ENCODE measurements at regions not wholly inside any gene's neighbourhood (a gene's known extent, or its start where the extent isn't known, plus 50 kb on each side); places are given as distances from the start of the nearest gene placed in this dataset.

DNA sequence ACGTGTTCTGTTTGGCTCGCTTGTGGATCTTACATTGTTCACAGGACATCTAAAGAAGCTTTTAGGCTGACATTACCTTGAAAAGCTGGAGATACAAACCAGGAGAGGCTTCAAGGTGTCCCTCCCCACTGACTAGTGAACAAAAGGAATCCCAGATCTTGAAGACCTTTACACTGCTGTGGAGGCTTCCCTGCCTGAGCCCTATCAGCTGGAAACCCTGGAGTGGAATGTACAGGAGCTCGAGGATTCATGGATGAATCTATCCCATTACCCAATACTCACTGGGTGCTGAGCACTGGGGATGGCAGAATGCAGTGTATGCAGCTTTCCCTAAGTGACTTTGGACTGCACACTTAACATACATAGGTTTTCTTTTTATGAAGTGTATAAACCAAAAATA is 82.3 kb upstream of the MFGE8 start:
- TF ChIP-seq RAD21 (IDR thresholded peaks at IDR 0.05; ENCODE audit: low read depth): no peak
- TF ChIP-seq, protein P1, sequence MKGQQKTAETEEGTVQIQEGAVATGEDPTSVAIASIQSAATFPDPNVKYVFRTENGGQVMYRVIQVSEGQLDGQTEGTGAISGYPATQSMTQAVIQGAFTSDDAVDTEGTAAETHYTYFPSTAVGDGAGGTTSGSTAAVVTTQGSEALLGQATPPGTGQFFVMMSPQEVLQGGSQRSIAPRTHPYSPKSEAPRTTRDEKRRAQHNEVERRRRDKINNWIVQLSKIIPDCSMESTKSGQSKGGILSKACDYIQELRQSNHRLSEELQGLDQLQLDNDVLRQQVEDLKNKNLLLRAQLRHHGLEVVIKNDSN (IDR thresholded peaks at IDR 0.05): no peak
- no peak for TF ChIP-seq TCF12 (IDR thresholded peaks at IDR 0.05; ENCODE audit: low read depth)
- TF ChIP-seq MAX (IDR thresholded peaks at IDR 0.05): no peak
- TF ChIP-seq NFIC (IDR thresholded peaks at IDR 0.05): no peak
- TF ChIP-seq YY1 (IDR thresholded peaks at IDR 0.05; ENCODE audit: low read depth): no peak
- no peak for TF ChIP-seq CREB1 (IDR thresholded peaks at IDR 0.05; ENCODE audit: low read depth)
- no peak for TF ChIP-seq CEBPB (IDR thresholded peaks at IDR 0.05)

All from Ishikawa (cell line).